ENCODE measurements at regions not wholly inside any gene's neighbourhood (a gene's known extent, or its start where the extent isn't known, plus 50 kb on each side); places are given as distances from the start of the nearest gene placed in this dataset.

- ChIA-PET CTCF (no interaction called here), POLR2A (no interaction called here)
- no peak overlapping the region for H3K4me3 ChIP-seq (ENCODE audit: low read depth, low read length)
- DNase-seq (ENCODE audit: low read depth), result no peak
- no peak for TF ChIP-seq CTCF (IDR thresholded peaks at IDR 0.05; ENCODE audit: insufficient read depth, low read depth, low read length)
- H3K27me3 ChIP-seq (ENCODE audit: control insufficient read depth, insufficient read depth, low read length), result no peaks in the 10 kb centered on the region
- H3K36me3 ChIP-seq (ENCODE audit: control insufficient read depth, insufficient read depth, low read length), result no peaks in the 10 kb centered on the region
Observed at GRCh38 chr18:60277855-60278480, 94.6 kb downstream of the MC4R start.

GRCh38 chr18:60267391-60268058 lies 105.0 kb downstream of the MC4R start:
- no peaks in the 10 kb centered on the region for H3K36me3 ChIP-seq (ENCODE audit: control insufficient read depth, insufficient read depth, low read length)
- no peak for DNase-seq (ENCODE audit: low read depth)
- TF ChIP-seq CTCF (IDR thresholded peaks at IDR 0.05; ENCODE audit: insufficient read depth, low read depth, low read length), result no peak
- no peaks in the 10 kb centered on the region for H3K27me3 ChIP-seq (ENCODE audit: control insufficient read depth, insufficient read depth, low read length)
- POLR2A ChIA-PET, result no interaction called here
- CTCF ChIA-PET, result no interaction called here
- H3K4me3 ChIP-seq (ENCODE audit: low read depth, low read length), result no peak overlapping the region

GRCh38 chr18:60266558-60266957 lies 106.0 kb downstream of the MC4R start:
- CTCF ChIA-PET, result no interaction called here
- no peak for TF ChIP-seq CTCF (IDR thresholded peaks at IDR 0.05; ENCODE audit: insufficient read depth, low read depth, low read length)
- no peaks in the 10 kb centered on the region for H3K36me3 ChIP-seq (ENCODE audit: control insufficient read depth, insufficient read depth, low read length)
- POLR2A ChIA-PET, result no interaction called here
- H3K27me3 ChIP-seq (ENCODE audit: control insufficient read depth, insufficient read depth, low read length), result no peaks in the 10 kb centered on the region; the same call in 1 of the 2 replicates
- H3K4me3 ChIP-seq (ENCODE audit: low read depth, low read length), result no peak overlapping the region
- no peak for DNase-seq (ENCODE audit: low read depth)

GRCh38 chr18:60259052-60259681 lies 113.4 kb downstream of the MC4R start:
- no peak overlapping the region for H3K4me3 ChIP-seq (ENCODE audit: low read depth, low read length)

More at GRCh38 chr18:60259052-60259681, 113.4 kb downstream of the MC4R start:
- Histone ChIP-seq H3K27me3 (ENCODE audit: control insufficient read depth, insufficient read depth, low read length) (no peaks in the 10 kb centered on the region; the same call in 1 of the 2 replicates), H3K36me3 (ENCODE audit: control insufficient read depth, insufficient read depth, low read length) (no peaks in the 10 kb centered on the region)
- POLR2A ChIA-PET, result no interaction called here
- CTCF ChIA-PET, result no interaction called here
- TF ChIP-seq CTCF (IDR thresholded peaks at IDR 0.05; ENCODE audit: insufficient read depth, low read depth, low read length), result no peak
- DNase-seq (ENCODE audit: low read depth), result no peak

Data from BJ (cell line).